HCT116 (cell line): ENCODE measurements at regions not wholly inside any gene's neighbourhood (a gene's known extent, or its start where the extent isn't known, plus 50 kb on each side); places are given as distances from the start of the nearest gene placed in this dataset.

ENCODE experiments used
- ATAC-seq: fragments of 200-7000 bp; cut with Tn5 transposase; 2 replicates; pipeline ENCODE4 v1.9.1; 2020; ENCODE audit warnings: mild to moderate bottlenecking, moderate library complexity
- BruUV-seq: library from RNA; stranded (reverse); fragments of 400-500 nt; replicated peaks from 2 replicates; lab custom pipeline; 2021; lab: Mats Ljungman, UMichigan
- CTCF ChIA-PET: fragments of 300-600 bp; sonication (Branson Sonifier 250); formaldehyde crosslinking; loops from one replicate; lab custom pipeline; 2021; ENCODE audit warnings: antibody characterized with exemption; lab: Charles Lee
- POLR2A ChIA-PET: fragments of 300-600, 350-600 bp; sonication (Branson Sonifier 250); formaldehyde crosslinking; loops from one replicate; lab custom pipeline; 2021; ENCODE audit warnings: antibody characterized with exemption; lab: Charles Lee
- RAD21 ChIA-PET, 2 experiments: fragments of 300-600 bp; sonication (Branson Sonifier 250); formaldehyde crosslinking; loops; one replicate each; lab custom pipeline; 2023; ENCODE audit warnings: low total read pairs in 2 of 2; ENCODE audit not compliant: uncharacterized antibody in 2 of 2, unreplicated experiment in 2 of 2, low non-redundant PET in 1 of 2; lab: Charles Lee
- DNase-seq: peaks from one replicate; pipeline ENCODE4 v3.0.0-alpha.2; 2010; ENCODE audit warnings: low read depth, low spot score
- H2AFZ ChIP-seq: fragments of 200-600 bp; shearing (Covaris generic), sonication (generic); 2 replicates; pipeline ENCODE4 v1.6.1; 2017; ENCODE audit warnings: low read depth, mixed run types, mixed read lengths, antibody characterized with exemption, low read length; ENCODE audit not compliant: poor library complexity, severe bottlenecking
- H3K27ac ChIP-seq: 2 replicates; pipeline ENCODE4 v1.5.1; 2012; ENCODE audit warnings: low read depth, low read length
- H3K27me3 ChIP-seq: fragments of 200-600 bp; sonication (generic); 2 replicates; pipeline ENCODE4 v1.6.1; 2016; ENCODE audit warnings: mixed run types, low read length, mixed read lengths; ENCODE audit not compliant: insufficient read depth
- H3K36me3 ChIP-seq, 2 experiments: fragments of 200-500 bp in 1 of 2; fragments of 200-600 bp in 1 of 2; sonication (Bioruptor generic) in 1 of 2; sonication (generic) in 1 of 2; 2 replicates each; pipeline versions ENCODE4 v1.5.1 to v1.6.1; 2014 to 2016; ENCODE audit warnings: low read length in 2 of 2, inconsistent platforms in 1 of 2, mixed read lengths in 1 of 2, mixed run types in 1 of 2; ENCODE audit not compliant: insufficient read depth in 2 of 2, control insufficient read depth in 1 of 2
- H3K4me1 ChIP-seq, 2 experiments: fragments of 200-600 bp in 1 of 2; sonication (generic) in 1 of 2; 2 replicates each; pipeline versions ENCODE4 v1.5.1 to v1.6.1; 2012 to 2017; ENCODE audit warnings: low read length in 2 of 2, inconsistent platforms in 1 of 2, mild to moderate bottlenecking in 1 of 2, mixed read lengths in 1 of 2, mixed run types in 1 of 2, moderate library complexity in 1 of 2; ENCODE audit not compliant: insufficient read depth in 2 of 2, control insufficient read depth in 1 of 2
- H3K4me2 ChIP-seq: fragments of 200-600 bp; sonication (generic); 2 replicates; pipeline ENCODE4 v1.6.1; 2017; ENCODE audit warnings: mixed run types, low read length, mixed read lengths
- H3K4me3 ChIP-seq, 2 experiments: fragments of 200-600 bp in 1 of 2; sonication (generic) in 1 of 2; replicated peaks in 1 of 2; 2 replicates each; pipeline ENCODE4 v1.5.1; 2011 to 2016; ENCODE audit warnings: low read length in 2 of 2, control low read depth in 1 of 2, low read depth in 1 of 2, mild to moderate bottlenecking in 1 of 2, mixed read lengths in 1 of 2, mixed run types in 1 of 2
- H3K79me2 ChIP-seq: fragments of 200-600 bp; sonication (generic); 2 replicates; pipeline ENCODE4 v1.6.1; 2017; ENCODE audit warnings: mild to moderate bottlenecking, mixed run types, low read length, moderate library complexity, mixed read lengths; ENCODE audit not compliant: insufficient read depth
- H3K9ac ChIP-seq: fragments of 200-600 bp; sonication (generic); 2 replicates; pipeline ENCODE4 v1.6.1; 2016; ENCODE audit warnings: low read length, mixed read lengths
- H3K9me2 ChIP-seq: fragments of 200-600 bp; sonication (generic), shearing (Covaris generic); 2 replicates; pipeline ENCODE4 v1.6.1; 2017; ENCODE audit warnings: mixed run types, mild to moderate bottlenecking, moderate library complexity; ENCODE audit not compliant: insufficient read depth
- H3K9me3 ChIP-seq, 2 experiments: fragments of 200-500 bp in 1 of 2; fragments of 200-600 bp in 1 of 2; sonication (Bioruptor generic) in 1 of 2; sonication (generic) in 1 of 2; 2 replicates each; pipeline ENCODE4 v1.6.1; 2014 to 2017; ENCODE audit warnings: low read length in 2 of 2, mixed read lengths in 2 of 2, inconsistent platforms in 1 of 2, low read depth in 1 of 2, mild to moderate bottlenecking in 1 of 2, mixed run types in 1 of 2, moderate library complexity in 1 of 2; ENCODE audit not compliant: control insufficient read depth in 1 of 2, insufficient read depth in 1 of 2
- H4K20me1 ChIP-seq: fragments of 200-600 bp; sonication (generic), shearing (Covaris generic); 2 replicates; pipeline ENCODE4 v1.6.1; 2017; ENCODE audit warnings: mixed run types, mild to moderate bottlenecking, moderate library complexity; ENCODE audit not compliant: insufficient read depth
- CBX3 ChIP-seq: IDR thresholded peaks from 2 replicates; pipeline ENCODE4 v1.6.1; 2012; ENCODE audit warnings: low read depth
- CEBPB ChIP-seq: IDR thresholded peaks from 2 replicates; pipeline ENCODE4 v1.6.1; 2012; ENCODE audit warnings: low read depth
- EGR1 ChIP-seq: IDR thresholded peaks from 2 replicates; pipeline ENCODE4 v1.6.1; 2012; ENCODE audit warnings: low read depth
- ELF1 ChIP-seq: IDR thresholded peaks from 2 replicates; pipeline ENCODE4 v1.6.1; 2012; ENCODE audit warnings: low read depth, borderline replicate concordance
- EZH2 ChIP-seq: fragments of 200-600 bp; sonication (generic); IDR thresholded peaks from 2 replicates; pipeline ENCODE4 v1.6.1; 2017; ENCODE audit warnings: antibody characterized with exemption, mixed run types
- EZH2phosphoT487 ChIP-seq: fragments of 200-600 bp; IDR thresholded peaks from 2 replicates; pipeline ENCODE4 v1.6.1; 2018; ENCODE audit warnings: antibody characterized with exemption, borderline replicate concordance
- FOSL1 ChIP-seq: IDR thresholded peaks from 2 replicates; pipeline ENCODE4 v1.6.1; 2012; ENCODE audit warnings: low read depth
- POLR2A ChIP-seq: IDR thresholded peaks from 2 replicates; pipeline ENCODE4 v1.7.0; 2011; ENCODE audit warnings: borderline replicate concordance; ENCODE audit not compliant: insufficient read depth, insufficient read length; ENCODE audit errors: extremely low read depth
- RAD21 ChIP-seq: IDR thresholded peaks from 2 replicates; pipeline ENCODE4 v1.6.1; 2012; ENCODE audit warnings: low read depth, mild to moderate bottlenecking
- SRF ChIP-seq: IDR thresholded peaks from 2 replicates; pipeline ENCODE4 v1.6.1; 2012; ENCODE audit warnings: low read depth
- TCF7L2 ChIP-seq: IDR thresholded peaks from 2 replicates; pipeline ENCODE4 v1.7.0; 2011; ENCODE audit warnings: borderline replicate concordance, inconsistent platforms; ENCODE audit not compliant: insufficient read depth, insufficient read length; ENCODE audit errors: extremely low read depth
- YY1 ChIP-seq: IDR thresholded peaks from 2 replicates; pipeline ENCODE4 v1.6.1; 2011; ENCODE audit warnings: low read length, low read depth, moderate library complexity, mild to moderate bottlenecking; ENCODE audit not compliant: insufficient replicate concordance; ENCODE audit errors: extremely low read depth
- ZFX ChIP-seq: fragments of 450-650 bp; IDR thresholded peaks from 2 replicates; pipeline ENCODE4 v1.6.1; 2017
- ZNF274 ChIP-seq: fragments of 200-500 bp; sonication (Bioruptor generic); IDR thresholded peaks from 2 replicates; pipeline ENCODE4 v1.6.1; 2014; ENCODE audit warnings: mild to moderate bottlenecking, low read depth, low read length, inconsistent platforms
- intact Hi-C: fragments of 100-400 bp; cut with micrococcal nuclease; formaldehyde crosslinking; loops from 2 replicates; pipeline ENCODE4 v1.10.0; 2022
- TF ChIP-seq, protein P1 (sequence below): IDR thresholded peaks from 2 replicates; pipeline ENCODE4 v1.6.1; 2012
- TF ChIP-seq, protein P2 (sequence below), 3 experiments: fragments of 200-600 bp in 1 of 3; sonication (generic) in 1 of 3; IDR thresholded peaks in 2 of 3; conservative IDR thresholded peaks in 1 of 3; 2 replicates each; pipeline ENCODE4 v1.5.1; 2012 to 2017; ENCODE audit warnings: low read depth in 2 of 3, low read length in 2 of 3, antibody characterized with exemption in 1 of 3, borderline replicate concordance in 1 of 3, control low read depth in 1 of 3, mild to moderate bottlenecking in 1 of 3, mixed read lengths in 1 of 3, mixed run types in 1 of 3, moderate library complexity in 1 of 3; ENCODE audit not compliant: insufficient read depth in 1 of 3

DNA sequence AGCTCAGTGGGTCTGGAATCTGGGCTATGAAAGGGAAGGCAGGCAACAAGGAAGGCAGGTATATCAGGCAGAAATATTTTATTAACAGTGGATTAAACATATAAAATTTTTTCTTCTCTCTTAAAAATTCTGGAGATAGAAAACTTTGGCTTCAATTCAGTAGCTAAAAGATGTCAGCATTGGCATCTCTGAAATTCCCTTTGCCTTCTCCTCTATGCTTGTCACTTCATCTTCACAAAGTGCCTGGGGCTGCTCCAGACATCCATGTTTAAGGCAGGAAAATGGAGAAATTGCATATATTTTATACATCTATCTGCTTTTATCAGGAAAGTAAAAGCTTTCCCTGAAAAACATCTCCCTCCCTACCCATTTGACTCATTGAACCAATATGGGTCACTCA, 894.1 kb upstream of the API5 start:
- RAD21 ChIA-PET, result no interaction called here

DNA sequence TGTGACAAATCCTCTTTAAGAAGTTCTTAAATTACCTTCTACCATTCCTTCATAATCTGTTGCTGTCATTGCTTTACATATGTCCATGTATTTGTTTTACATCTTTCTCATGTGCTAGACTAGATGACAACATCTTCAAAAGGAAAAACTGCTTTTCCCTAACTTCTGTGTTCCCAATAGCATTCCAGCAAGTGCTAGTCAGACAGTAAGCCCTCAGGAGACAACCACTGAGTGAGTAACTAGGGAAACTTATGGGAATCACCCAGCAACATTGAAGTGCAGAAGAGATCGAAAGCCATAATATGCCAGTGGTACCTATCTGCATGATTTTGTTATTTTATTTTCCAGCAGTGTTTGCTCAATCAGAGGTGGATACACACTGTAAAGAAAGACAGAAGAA, 889.7 kb upstream of the API5 start:
- CTCF ChIA-PET, result no interaction called here
- Histone ChIP-seq H3K36me3 (no peaks in the 10 kb centered on the region), H3K4me2 (no peak overlapping the region), H2AFZ (no peak overlapping the region), H3K4me1 (no peaks in the 10 kb centered on the region), H3K27me3 (no peaks in the 10 kb centered on the region), H3K27ac (no peak overlapping the region), H3K9me3 (peaks cover 3 to 15% of the 10 kb centered on the region in 2 experiments; a peak in 2 of 4 replicates), H3K9me2 (no peaks in the 10 kb centered on the region), H4K20me1 (no peaks in the 10 kb centered on the region), H3K9ac (no peak overlapping the region), H3K4me3 (no peak overlapping the region), H3K79me2 (no peaks in the 10 kb centered on the region)
- no TSS peak for BruUV-seq
- POLR2A ChIA-PET, result no interaction called here
- ATAC-seq (no peak), DNase-seq (no peak)
- TF ChIP-seq EGR1 (no peak), EZH2 (no peak), EZH2phosphoT487 (no peak), CBX3 (no peak), FOSL1 (no peak), ZNF274 (no peak), CEBPB (no peak), YY1 (no peak), SRF (no peak), ELF1 (no peak), RAD21 (no peak), POLR2A (no peak), TCF7L2 (no peak), ZFX (no peak)
- TF ChIP-seq, protein P1, sequence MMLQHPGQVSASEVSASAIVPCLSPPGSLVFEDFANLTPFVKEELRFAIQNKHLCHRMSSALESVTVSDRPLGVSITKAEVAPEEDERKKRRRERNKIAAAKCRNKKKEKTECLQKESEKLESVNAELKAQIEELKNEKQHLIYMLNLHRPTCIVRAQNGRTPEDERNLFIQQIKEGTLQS, result no peak
- TF ChIP-seq, protein P2, sequence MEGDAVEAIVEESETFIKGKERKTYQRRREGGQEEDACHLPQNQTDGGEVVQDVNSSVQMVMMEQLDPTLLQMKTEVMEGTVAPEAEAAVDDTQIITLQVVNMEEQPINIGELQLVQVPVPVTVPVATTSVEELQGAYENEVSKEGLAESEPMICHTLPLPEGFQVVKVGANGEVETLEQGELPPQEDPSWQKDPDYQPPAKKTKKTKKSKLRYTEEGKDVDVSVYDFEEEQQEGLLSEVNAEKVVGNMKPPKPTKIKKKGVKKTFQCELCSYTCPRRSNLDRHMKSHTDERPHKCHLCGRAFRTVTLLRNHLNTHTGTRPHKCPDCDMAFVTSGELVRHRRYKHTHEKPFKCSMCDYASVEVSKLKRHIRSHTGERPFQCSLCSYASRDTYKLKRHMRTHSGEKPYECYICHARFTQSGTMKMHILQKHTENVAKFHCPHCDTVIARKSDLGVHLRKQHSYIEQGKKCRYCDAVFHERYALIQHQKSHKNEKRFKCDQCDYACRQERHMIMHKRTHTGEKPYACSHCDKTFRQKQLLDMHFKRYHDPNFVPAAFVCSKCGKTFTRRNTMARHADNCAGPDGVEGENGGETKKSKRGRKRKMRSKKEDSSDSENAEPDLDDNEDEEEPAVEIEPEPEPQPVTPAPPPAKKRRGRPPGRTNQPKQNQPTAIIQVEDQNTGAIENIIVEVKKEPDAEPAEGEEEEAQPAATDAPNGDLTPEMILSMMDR (IDR thresholded peaks at IDR 0.05 in 2 of 3, conservative IDR thresholded peaks at IDR 0.05 in 1 of 3; ENCODE audit: borderline replicate concordance in 1 of 3, insufficient read depth in 1 of 3, low read depth in 2 of 3, low read length in 2 of 3), result no peak
- RAD21 ChIA-PET, result no interaction called here
- intact Hi-C loops, result no loop called here

More for the DNA sequence above, 894.1 kb upstream of the API5 start:
- H3K9ac ChIP-seq, result no peak overlapping the region
- no peaks in the 10 kb centered on the region for H3K79me2 ChIP-seq
- no peaks in the 10 kb centered on the region for H3K9me2 ChIP-seq
- H2AFZ ChIP-seq, result no peak overlapping the region
- no peaks in the 10 kb centered on the region for H3K27me3 ChIP-seq
- H3K36me3 ChIP-seq, result no peaks in the 10 kb centered on the region
- TF ChIP-seq RAD21, result no peak
- TF ChIP-seq, all 23 proteins: peak for 0
- ATAC-seq (no peak), DNase-seq (no peak)
- no peak overlapping the region for H3K4me2 ChIP-seq
- CTCF ChIA-PET, result no interaction called here
- no TSS peak for BruUV-seq
- peaks cover 1 to 18% of the 10 kb centered on the region in 2 experiments; a peak in 2 of 4 replicates for H3K9me3 ChIP-seq
- intact Hi-C loops, result no loop called here
- H3K4me3 ChIP-seq, result no peak overlapping the region
- H3K4me1 ChIP-seq, result no peaks in the 10 kb centered on the region
- POLR2A ChIA-PET, result no interaction called here
- no peak overlapping the region for H3K27ac ChIP-seq
- no peaks in the 10 kb centered on the region for H4K20me1 ChIP-seq
